K562 (cell line): ENCODE measurements at regions not wholly inside any gene's neighbourhood (a gene's known extent, or its start where the extent isn't known, plus 50 kb on each side); places are given as distances from the start of the nearest gene placed in this dataset.

Source experiments
- ATAC-seq: fragments of 200-7000 bp; cut with Tn5 transposase; 3 replicates; pipeline ENCODE4 v1.9.1; 2020; ENCODE audit warnings: moderate library complexity
- BruUV-seq: library from RNA; stranded (reverse); fragments of 400-500 nt; replicated peaks from 2 replicates; lab custom pipeline; 2021; lab: Mats Ljungman, UMichigan
- CTCF ChIA-PET: fragments of 300-600 bp; formaldehyde crosslinking; extraction: SDS; loops from one replicate; lab custom pipeline; 2021; ENCODE audit warnings: low intra/inter-chr PET ratio; lab: Yijun Ruan, JAX
- POLR2A ChIA-PET: fragments of 300-600, 350-650 bp; sonication (Branson Sonifier 250); formaldehyde crosslinking; extraction: SDS; loops from one replicate; lab custom pipeline; 2021; ENCODE audit warnings: antibody characterized with exemption, inconsistent platforms; lab: Yijun Ruan, JAX
- DNase-seq, 4 experiments: peaks; one replicate each; pipeline versions ENCODE4 v3.0.0 to v3.0.0-alpha.2; 2011 to 2018; ENCODE audit warnings: low spot score in 3 of 4, mixed read lengths in 3 of 4; ENCODE audit errors: extremely low read depth in 1 of 4
- FAIRE-seq: peaks from 2 replicates; lab custom pipeline; 2011; peaks lifted over from hg19 to GRCh38; lab: Jason Lieb, UNC
- H2AFZ ChIP-seq: 2 replicates; pipeline ENCODE4 v1.6.0; 2011; ENCODE audit warnings: low read depth, low read length, control low read depth, inconsistent platforms
- H3K27ac ChIP-seq: fragments of 200-600 bp; 3 replicates; pipeline ENCODE4 v1.8.0; 2011; ENCODE audit warnings: low read depth, mild to moderate bottlenecking, control low read depth, inconsistent platforms, low read length, moderate library complexity, mixed read lengths; ENCODE audit errors: extremely low read depth
- H3K27me3 ChIP-seq, 2 experiments: fragments of 300-600 bp in 1 of 2; 2 replicates in 1 of 2; 3 replicates in 1 of 2; pipeline versions ENCODE4 v1.6.0 to v1.8.0; 2011; ENCODE audit warnings: inconsistent platforms in 2 of 2, low read length in 2 of 2, mild to moderate bottlenecking in 1 of 2, mixed read lengths in 1 of 2, moderate library complexity in 1 of 2; ENCODE audit not compliant: control insufficient read depth in 2 of 2, insufficient read depth in 2 of 2
- H3K36me3 ChIP-seq: fragments of 300-600 bp; 3 replicates; pipeline ENCODE4 v1.8.0; 2011; ENCODE audit warnings: mild to moderate bottlenecking, low read length, inconsistent platforms; ENCODE audit not compliant: control insufficient read depth, insufficient read depth
- H3K4me1 ChIP-seq, 2 experiments: fragments of 200-600 bp in 1 of 2; replicated peaks in 1 of 2; 2 replicates in 1 of 2; 3 replicates in 1 of 2; pipeline versions ENCODE4 v1.5.1 to v1.8.0; 2011; ENCODE audit warnings: inconsistent platforms in 2 of 2, low read length in 2 of 2, mild to moderate bottlenecking in 1 of 2, mixed read lengths in 1 of 2, moderate library complexity in 1 of 2; ENCODE audit not compliant: control insufficient read depth in 2 of 2, insufficient read depth in 2 of 2
- H3K4me2 ChIP-seq: 2 replicates; pipeline ENCODE4 v1.6.1; 2011; ENCODE audit warnings: low read length, control low read depth, inconsistent platforms, mixed read lengths; ENCODE audit not compliant: insufficient read depth
- H3K4me3 ChIP-seq: fragments of 200-600 bp; sonication (generic), shearing (Covaris generic); 2 replicates; pipeline ENCODE4 v1.5.1; 2016; ENCODE audit warnings: control low read depth, inconsistent platforms
- H3K79me2 ChIP-seq: fragments of 200-600 bp; 3 replicates; pipeline ENCODE4 v1.8.0; 2011; ENCODE audit warnings: low read length, inconsistent platforms; ENCODE audit not compliant: control insufficient read depth, insufficient read depth
- H3K9ac ChIP-seq, 2 experiments: 2 replicates each; pipeline versions ENCODE4 v1.6.0 to v1.6.1; 2011; ENCODE audit warnings: low read depth in 2 of 2, low read length in 2 of 2, control low read depth in 1 of 2, inconsistent platforms in 1 of 2, mild to moderate bottlenecking in 1 of 2, mixed read lengths in 1 of 2; ENCODE audit not compliant: insufficient read depth in 1 of 2
- H3K9me1 ChIP-seq: one replicate; pipeline ENCODE4 v1.6.0; 2011; ENCODE audit warnings: inconsistent platforms, mild to moderate bottlenecking, low read length, moderate library complexity; ENCODE audit not compliant: control insufficient read depth, insufficient read depth
- H3K9me3 ChIP-seq: replicated peaks from 2 replicates; pipeline ENCODE4 v1.5.1; 2011; ENCODE audit warnings: low read depth, low read length, inconsistent platforms; ENCODE audit not compliant: control insufficient read depth, insufficient read depth
- H4K20me1 ChIP-seq: replicated peaks from 2 replicates; pipeline ENCODE4 v1.6.1; 2011; ENCODE audit warnings: low read length, inconsistent platforms, mixed read lengths; ENCODE audit not compliant: control insufficient read depth, insufficient read depth
- SRSF1 ChIP-seq: fragments of 200-400 bp; formaldehyde crosslinking; IDR thresholded peaks from 2 replicates; pipeline ENCODE4 v1.6.1; 2017; ENCODE audit warnings: mild to moderate bottlenecking, low read depth, low read length, moderate library complexity
- ZNF449 ChIP-seq: fragments of 250-450 bp; sonication (Bioruptor Pico); IDR thresholded peaks from 2 replicates; pipeline ENCODE4 v1.8.0; 2022; ENCODE audit warnings: moderate library complexity, mild to moderate bottlenecking, inconsistent platforms
- WGBS: fragments of 100-300 bp; shearing (Covaris generic); methylation state at CpG from one replicate; pipeline ENCODE4 v1.1.6; 2016; ENCODE audit warnings: low coverage, mixed read lengths; ENCODE audit not compliant: insufficient coverage; ENCODE audit errors: missing lambda C conversion rate; 5-methylcytosine and 5-hydroxymethylcytosine counted together
- in situ Hi-C: fragments of 300-500 bp; cut with MboI; formaldehyde crosslinking; loops from 4 replicates; pipeline ENCODE4 v1.15.0; 2018; ENCODE audit warnings: inconsistent platforms, mixed read lengths
- intact Hi-C: fragments of 100-400 bp; cut with micrococcal nuclease; formaldehyde crosslinking; loops from 2 replicates; pipeline ENCODE4 v1.14.2; 2022

- no peak for TF ChIP-seq ZNF449 (CRISPR knock-in tag)
- TF ChIP-seq, all 486 proteins: peak for 0
Observed at GRCh38 chr12:89901906-89902642, 193.4 kb upstream of the ATP2B1 start (continued).

- ChIA-PET POLR2A (no interaction called here), CTCF (no interaction called here)
- ATAC-seq = no peak
- H2AFZ ChIP-seq = no peak overlapping the region
- no peaks in the 10 kb centered on the region for H3K9me3 ChIP-seq
- no peaks in the 10 kb centered on the region for H3K79me2 ChIP-seq
- H3K4me2 ChIP-seq = no peak overlapping the region
- H3K27me3 ChIP-seq = no peaks in the 10 kb centered on the region
- DNase-seq = no peak
- no peak overlapping the region for H3K27ac ChIP-seq
- no peak for TF ChIP-seq SRSF1
- H4K20me1 ChIP-seq = no peaks in the 10 kb centered on the region
- intact Hi-C loops = no loop called here
- no peak for FAIRE-seq
- H3K4me3 ChIP-seq = no peak overlapping the region
- no peaks in the 10 kb centered on the region for H3K4me1 ChIP-seq
- in situ Hi-C loops = no loop called here
- no peaks in the 10 kb centered on the region for H3K9me1 ChIP-seq
- no TSS peak for BruUV-seq
- H3K9ac ChIP-seq = no peak overlapping the region
- WGBS = 8% methylated on average over 2 of the region's 2 CpGs
- H3K36me3 ChIP-seq = no peaks in the 10 kb centered on the region
Observed at GRCh38 chr12:89901319-89901718, 192.7 kb upstream of the ATP2B1 start.
